ENCODE measurements at regions not wholly inside any gene's neighbourhood (a gene's known extent, or its start where the extent isn't known, plus 50 kb on each side); places are given as distances from the start of the nearest gene placed in this dataset.

GRCh38 chr20:24086121-24086520 is 97.5 kb upstream of the GGTLC1 start:
- TF ChIP-seq, protein P1, sequence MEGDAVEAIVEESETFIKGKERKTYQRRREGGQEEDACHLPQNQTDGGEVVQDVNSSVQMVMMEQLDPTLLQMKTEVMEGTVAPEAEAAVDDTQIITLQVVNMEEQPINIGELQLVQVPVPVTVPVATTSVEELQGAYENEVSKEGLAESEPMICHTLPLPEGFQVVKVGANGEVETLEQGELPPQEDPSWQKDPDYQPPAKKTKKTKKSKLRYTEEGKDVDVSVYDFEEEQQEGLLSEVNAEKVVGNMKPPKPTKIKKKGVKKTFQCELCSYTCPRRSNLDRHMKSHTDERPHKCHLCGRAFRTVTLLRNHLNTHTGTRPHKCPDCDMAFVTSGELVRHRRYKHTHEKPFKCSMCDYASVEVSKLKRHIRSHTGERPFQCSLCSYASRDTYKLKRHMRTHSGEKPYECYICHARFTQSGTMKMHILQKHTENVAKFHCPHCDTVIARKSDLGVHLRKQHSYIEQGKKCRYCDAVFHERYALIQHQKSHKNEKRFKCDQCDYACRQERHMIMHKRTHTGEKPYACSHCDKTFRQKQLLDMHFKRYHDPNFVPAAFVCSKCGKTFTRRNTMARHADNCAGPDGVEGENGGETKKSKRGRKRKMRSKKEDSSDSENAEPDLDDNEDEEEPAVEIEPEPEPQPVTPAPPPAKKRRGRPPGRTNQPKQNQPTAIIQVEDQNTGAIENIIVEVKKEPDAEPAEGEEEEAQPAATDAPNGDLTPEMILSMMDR (IDR thresholded peaks at IDR 0.05; ENCODE audit: poor library complexity) = no peak
- TF ChIP-seq EZH2 (IDR thresholded peaks at IDR 0.05; ENCODE audit: borderline replicate concordance) = no peak
- TF ChIP-seq EZH2phosphoT487 (IDR thresholded peaks at IDR 0.05; ENCODE audit: low read depth, severe bottlenecking, unreplicated experiment) = no peak

Measured in hepatocyte (in vitro differentiated cells).